Ishikawa (cell line): ENCODE measurements at regions not wholly inside any gene's neighbourhood (a gene's known extent, or its start where the extent isn't known, plus 50 kb on each side); places are given as distances from the start of the nearest gene placed in this dataset.

Experiments
- CEBPB ChIP-seq: IDR thresholded peaks from 2 replicates; pipeline ENCODE4 v1.6.1; 2012
- CREB1 ChIP-seq: IDR thresholded peaks from 2 replicates; pipeline ENCODE4 v1.6.1; 2012; ENCODE audit warnings: low read depth
- EGR1 ChIP-seq: IDR thresholded peaks from 2 replicates; pipeline ENCODE4 v1.6.1; 2012
- EP300 ChIP-seq: IDR thresholded peaks from 2 replicates; pipeline ENCODE4 v1.6.1; 2012; ENCODE audit warnings: borderline replicate concordance
- FOXM1 ChIP-seq: IDR thresholded peaks from 2 replicates; pipeline ENCODE4 v1.6.1; 2012; ENCODE audit warnings: low read depth, borderline replicate concordance
- NFIC ChIP-seq: IDR thresholded peaks from 2 replicates; pipeline ENCODE4 v1.6.1; 2012
- RAD21 ChIP-seq: IDR thresholded peaks from 2 replicates; pipeline ENCODE4 v1.6.1; 2012; ENCODE audit warnings: low read depth
- TAF1 ChIP-seq: IDR thresholded peaks from 2 replicates; pipeline ENCODE4 v1.6.1; 2012; ENCODE audit warnings: low read depth, mild to moderate bottlenecking
- TCF12 ChIP-seq: IDR thresholded peaks from 2 replicates; pipeline ENCODE4 v1.6.1; 2012; ENCODE audit warnings: low read depth
- TEAD4 ChIP-seq: IDR thresholded peaks from 2 replicates; pipeline ENCODE4 v1.6.1; 2012
- YY1 ChIP-seq: IDR thresholded peaks from 2 replicates; pipeline ENCODE4 v1.6.1; 2012; ENCODE audit warnings: low read depth
- ZBTB7A ChIP-seq: IDR thresholded peaks from 2 replicates; pipeline ENCODE4 v1.6.1; 2012; ENCODE audit warnings: low read depth
- TF ChIP-seq, protein P1 (sequence below): IDR thresholded peaks from 2 replicates; pipeline ENCODE4 v1.6.1; 2012
- TF ChIP-seq, protein P2 (sequence below): IDR thresholded peaks from 2 replicates; pipeline ENCODE4 v1.6.1; 2012
- TF ChIP-seq, protein P3 (sequence below): IDR thresholded peaks from 2 replicates; pipeline ENCODE4 v1.6.1; 2012; ENCODE audit warnings: low read depth, mild to moderate bottlenecking

DNA sequence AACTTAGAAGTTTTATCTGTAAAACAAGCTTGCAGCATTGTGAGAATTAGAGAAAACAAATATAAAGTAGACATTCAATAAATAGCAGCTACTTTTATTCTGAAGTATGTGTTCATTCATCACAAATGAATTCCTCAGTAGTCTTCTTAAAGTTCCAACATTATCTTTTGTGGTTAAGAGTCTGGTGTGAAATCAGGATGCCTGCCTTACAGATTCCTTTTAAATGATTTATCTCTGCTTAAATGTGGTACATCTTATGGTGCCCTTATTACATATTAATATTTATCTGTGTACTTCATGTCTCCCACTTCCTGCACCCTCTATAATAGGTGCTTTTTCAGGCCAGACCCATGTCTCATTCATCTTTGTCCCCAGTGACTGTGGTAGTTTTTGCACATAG is 595.0 kb downstream of the STK39 start:
- TF ChIP-seq TEAD4 (no peak), EGR1 (no peak), CEBPB (no peak), CREB1 (no peak), FOXM1 (no peak), RAD21 (no peak), EP300 (no peak), ZBTB7A (no peak), YY1 (no peak), NFIC (no peak), TAF1 (no peak), TCF12 (no peak)
- TF ChIP-seq, protein P1, sequence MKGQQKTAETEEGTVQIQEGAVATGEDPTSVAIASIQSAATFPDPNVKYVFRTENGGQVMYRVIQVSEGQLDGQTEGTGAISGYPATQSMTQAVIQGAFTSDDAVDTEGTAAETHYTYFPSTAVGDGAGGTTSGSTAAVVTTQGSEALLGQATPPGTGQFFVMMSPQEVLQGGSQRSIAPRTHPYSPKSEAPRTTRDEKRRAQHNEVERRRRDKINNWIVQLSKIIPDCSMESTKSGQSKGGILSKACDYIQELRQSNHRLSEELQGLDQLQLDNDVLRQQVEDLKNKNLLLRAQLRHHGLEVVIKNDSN: no peak
- TF ChIP-seq, protein P2, sequence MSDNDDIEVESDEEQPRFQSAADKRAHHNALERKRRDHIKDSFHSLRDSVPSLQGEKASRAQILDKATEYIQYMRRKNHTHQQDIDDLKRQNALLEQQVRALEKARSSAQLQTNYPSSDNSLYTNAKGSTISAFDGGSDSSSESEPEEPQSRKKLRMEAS: no peak
- TF ChIP-seq, protein P3, sequence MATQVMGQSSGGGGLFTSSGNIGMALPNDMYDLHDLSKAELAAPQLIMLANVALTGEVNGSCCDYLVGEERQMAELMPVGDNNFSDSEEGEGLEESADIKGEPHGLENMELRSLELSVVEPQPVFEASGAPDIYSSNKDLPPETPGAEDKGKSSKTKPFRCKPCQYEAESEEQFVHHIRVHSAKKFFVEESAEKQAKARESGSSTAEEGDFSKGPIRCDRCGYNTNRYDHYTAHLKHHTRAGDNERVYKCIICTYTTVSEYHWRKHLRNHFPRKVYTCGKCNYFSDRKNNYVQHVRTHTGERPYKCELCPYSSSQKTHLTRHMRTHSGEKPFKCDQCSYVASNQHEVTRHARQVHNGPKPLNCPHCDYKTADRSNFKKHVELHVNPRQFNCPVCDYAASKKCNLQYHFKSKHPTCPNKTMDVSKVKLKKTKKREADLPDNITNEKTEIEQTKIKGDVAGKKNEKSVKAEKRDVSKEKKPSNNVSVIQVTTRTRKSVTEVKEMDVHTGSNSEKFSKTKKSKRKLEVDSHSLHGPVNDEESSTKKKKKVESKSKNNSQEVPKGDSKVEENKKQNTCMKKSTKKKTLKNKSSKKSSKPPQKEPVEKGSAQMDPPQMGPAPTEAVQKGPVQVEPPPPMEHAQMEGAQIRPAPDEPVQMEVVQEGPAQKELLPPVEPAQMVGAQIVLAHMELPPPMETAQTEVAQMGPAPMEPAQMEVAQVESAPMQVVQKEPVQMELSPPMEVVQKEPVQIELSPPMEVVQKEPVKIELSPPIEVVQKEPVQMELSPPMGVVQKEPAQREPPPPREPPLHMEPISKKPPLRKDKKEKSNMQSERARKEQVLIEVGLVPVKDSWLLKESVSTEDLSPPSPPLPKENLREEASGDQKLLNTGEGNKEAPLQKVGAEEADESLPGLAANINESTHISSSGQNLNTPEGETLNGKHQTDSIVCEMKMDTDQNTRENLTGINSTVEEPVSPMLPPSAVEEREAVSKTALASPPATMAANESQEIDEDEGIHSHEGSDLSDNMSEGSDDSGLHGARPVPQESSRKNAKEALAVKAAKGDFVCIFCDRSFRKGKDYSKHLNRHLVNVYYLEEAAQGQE: no peak

DNA sequence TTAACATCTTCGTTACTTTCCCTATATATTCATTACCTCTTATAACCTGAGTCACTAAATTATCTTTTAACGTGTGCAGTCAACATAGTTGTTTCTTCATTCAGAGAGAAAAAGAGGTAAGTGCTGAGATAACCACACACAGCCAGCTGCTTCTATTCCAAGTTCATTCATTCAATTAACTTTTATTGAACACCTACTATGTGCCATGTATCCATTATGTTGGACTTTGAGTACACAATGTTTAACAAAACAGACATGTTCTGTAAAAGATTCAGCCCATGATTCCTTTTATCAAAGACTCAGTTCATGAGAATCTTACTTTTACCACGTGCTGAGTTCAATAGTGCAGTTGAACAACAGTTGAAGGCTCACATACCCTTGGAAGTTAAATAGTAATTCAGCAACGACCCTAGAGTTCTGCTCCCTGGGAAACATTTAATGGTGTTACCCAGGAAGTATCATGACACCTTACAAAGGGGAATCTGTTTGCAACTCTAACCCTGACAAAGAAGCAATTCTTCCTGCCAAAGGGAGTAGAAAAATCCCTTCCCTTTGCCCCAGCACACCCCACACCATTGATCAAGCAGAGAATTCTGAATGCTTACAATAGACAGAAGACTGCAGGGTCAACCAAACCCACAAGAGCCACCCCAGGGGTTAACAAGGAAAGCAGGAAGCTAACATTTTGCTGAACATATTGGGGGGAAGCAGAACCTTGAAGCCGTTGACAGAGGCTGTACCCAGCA is 595.8 kb downstream of the STK39 start:
- TF ChIP-seq NFIC: no peak
- TF ChIP-seq EP300: no peak
- no peak for TF ChIP-seq FOXM1
- TF ChIP-seq TCF12: no peak
- TF ChIP-seq, protein P3: no peak
- TF ChIP-seq, protein P1: no peak
- TF ChIP-seq TAF1: no peak
- no peak for TF ChIP-seq TEAD4
- TF ChIP-seq ZBTB7A: no peak
- TF ChIP-seq, protein P2: no peak
- no peak for TF ChIP-seq CEBPB
- no peak for TF ChIP-seq EGR1
- no peak for TF ChIP-seq YY1
- no peak for TF ChIP-seq RAD21
- no peak for TF ChIP-seq CREB1

DNA sequence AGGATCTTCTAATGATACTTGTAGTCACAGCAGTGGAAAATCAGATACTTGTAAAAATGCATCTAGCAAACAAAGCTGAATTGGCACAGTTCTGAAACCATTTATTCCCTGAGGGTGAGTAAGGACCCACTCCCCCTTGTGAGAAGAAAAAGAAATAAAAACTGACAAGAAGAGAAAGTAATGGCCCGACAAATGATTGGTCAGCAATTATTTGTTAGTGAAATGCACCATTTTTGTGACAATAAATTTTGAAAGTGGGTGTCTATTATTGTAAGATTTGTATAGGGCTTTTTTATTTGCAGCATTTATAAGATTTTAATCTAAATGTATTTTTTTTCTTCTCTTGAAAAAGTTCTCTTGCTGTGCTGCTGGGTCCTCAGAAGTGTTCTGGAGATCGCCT is 600.8 kb downstream of the STK39 start:
- TF ChIP-seq FOXM1: no peak
- no peak for TF ChIP-seq ZBTB7A
- TF ChIP-seq, protein P3: no peak
- no peak for TF ChIP-seq NFIC

DNA sequence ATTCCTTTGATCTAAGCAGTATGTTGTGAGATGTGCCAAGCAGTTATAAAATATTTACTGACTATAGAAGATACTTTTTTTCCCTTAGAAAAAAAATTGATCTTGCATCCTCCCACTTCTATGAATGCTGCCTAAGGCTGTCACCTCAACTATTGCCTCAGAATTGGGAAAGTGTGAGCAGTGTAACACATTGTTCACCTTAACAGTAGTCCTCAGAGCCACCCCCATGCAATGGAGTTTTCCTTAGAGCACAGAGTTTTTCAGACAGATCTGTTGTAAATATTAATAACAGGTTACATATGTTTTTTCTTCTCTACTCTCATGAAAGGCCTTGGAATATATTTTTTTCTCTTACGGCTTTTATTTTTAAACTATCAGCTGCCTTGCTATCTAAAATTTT is 607.3 kb downstream of the STK39 start:
- TF ChIP-seq NFIC (no peak), FOXM1 (no peak), ZBTB7A (no peak), CEBPB (no peak), CREB1 (no peak), TAF1 (no peak), RAD21 (no peak), TEAD4 (no peak)
- TF ChIP-seq, protein P1: no peak
- TF ChIP-seq, protein P3: no peak
